ENCODE measurements at regions not wholly inside any gene's neighbourhood (a gene's known extent, or its start where the extent isn't known, plus 50 kb on each side); places are given as distances from the start of the nearest gene placed in this dataset.

- Mint-ChIP-seq H3K36me3 (ENCODE audit: low read depth) (no peaks in the 10 kb centered on the region), H3K27me3 (ENCODE audit: low read depth) (peaks cover 8% of the 10 kb centered on the region), H3K27ac (ENCODE audit: unreplicated experiment) (no peak overlapping the region), H3K4me1 (ENCODE audit: low read depth) (no peaks in the 10 kb centered on the region), H3K9me3 (ENCODE audit: low read depth) (no peaks in the 10 kb centered on the region), H3K4me3 (ENCODE audit: unreplicated experiment) (no peak overlapping the region)
- no peak for DNase-seq (ENCODE audit: low spot score)
- TF ChIP-seq CTCF (IDR thresholded peaks at IDR 0.05), result no peak
Observed at GRCh38 chr9:104286187-104286586, 192.1 kb downstream of the SMC2 start.

GRCh38 chr9:104286799-104287198 is 192.7 kb downstream of the SMC2 start:
- Mint-ChIP-seq H3K27me3 (ENCODE audit: low read depth) (peaks cover 8% of the 10 kb centered on the region), H3K4me3 (ENCODE audit: unreplicated experiment) (no peak overlapping the region), H3K9me3 (ENCODE audit: low read depth) (no peaks in the 10 kb centered on the region), H3K36me3 (ENCODE audit: low read depth) (no peaks in the 10 kb centered on the region), H3K4me1 (ENCODE audit: low read depth) (no peaks in the 10 kb centered on the region), H3K27ac (ENCODE audit: unreplicated experiment) (no peak overlapping the region)
- DNase-seq (ENCODE audit: low spot score), result no peak
- no peak for TF ChIP-seq CTCF (IDR thresholded peaks at IDR 0.05)

DNA sequence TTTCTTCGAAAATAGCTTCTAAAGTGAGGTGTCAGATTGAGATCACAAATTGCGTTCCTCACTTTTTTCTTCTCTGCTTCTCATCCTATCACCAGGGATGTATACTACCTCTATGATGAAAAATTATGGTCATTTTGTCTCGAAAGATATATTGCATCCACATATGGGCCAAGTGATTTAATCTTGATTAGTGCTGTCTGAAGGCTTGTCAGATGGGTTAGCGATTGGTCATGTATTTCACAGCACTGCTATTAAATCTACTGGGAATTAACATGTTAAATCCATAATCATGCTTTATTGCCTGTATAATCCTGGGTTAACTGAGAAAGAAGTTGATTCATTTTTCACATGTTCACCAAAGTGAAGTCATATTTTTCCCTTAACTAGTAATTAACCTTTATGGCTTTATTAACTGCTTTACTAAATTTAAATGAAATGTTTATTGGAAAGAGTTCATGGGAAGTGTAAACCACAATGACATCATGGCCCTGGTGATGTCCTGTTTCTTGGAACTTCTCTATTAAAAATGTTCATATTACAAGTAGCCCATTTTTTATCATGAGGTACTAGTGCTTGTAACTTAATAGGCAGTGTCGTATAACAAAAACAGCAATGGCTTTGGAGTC is 193.3 kb downstream of the SMC2 start:
- no peak for DNase-seq (ENCODE audit: low spot score)
- Mint-ChIP-seq H3K36me3 (ENCODE audit: low read depth) (no peaks in the 10 kb centered on the region), H3K4me1 (ENCODE audit: low read depth) (no peaks in the 10 kb centered on the region), H3K27ac (ENCODE audit: unreplicated experiment) (no peak overlapping the region), H3K27me3 (ENCODE audit: low read depth) (peaks cover 8% of the 10 kb centered on the region), H3K9me3 (ENCODE audit: low read depth) (no peaks in the 10 kb centered on the region), H3K4me3 (ENCODE audit: unreplicated experiment) (no peak overlapping the region)
- no peak for TF ChIP-seq CTCF (IDR thresholded peaks at IDR 0.05)

DNA sequence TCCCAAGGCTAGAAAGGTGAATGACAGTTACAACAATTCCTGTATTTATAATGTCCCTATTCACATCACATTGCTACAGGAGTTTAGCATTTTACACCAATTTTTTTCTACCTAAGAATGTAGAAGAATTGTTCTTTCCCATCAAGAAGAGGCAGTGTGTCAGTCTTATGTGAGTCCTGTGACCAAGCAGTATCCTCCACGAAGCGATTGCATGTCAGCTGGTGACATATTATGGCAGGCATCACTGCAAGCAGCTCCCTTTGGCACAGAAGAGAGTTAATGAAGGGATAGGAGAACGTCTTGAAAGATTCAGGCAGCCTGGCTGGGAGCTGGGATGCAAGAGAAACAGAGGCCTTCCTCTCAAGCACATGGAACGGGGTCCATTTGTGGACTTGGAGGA is 199.8 kb downstream of the SMC2 start:
- no peaks in the 10 kb centered on the region for H3K9me3 Mint-ChIP-seq (ENCODE audit: low read depth)
- H3K4me3 Mint-ChIP-seq (ENCODE audit: unreplicated experiment), result no peak overlapping the region
- no peak for TF ChIP-seq CTCF (IDR thresholded peaks at IDR 0.05)
- H3K36me3 Mint-ChIP-seq (ENCODE audit: low read depth), result no peaks in the 10 kb centered on the region
- peaks cover 8% of the 10 kb centered on the region for H3K27me3 Mint-ChIP-seq (ENCODE audit: low read depth)
- no peak for DNase-seq (ENCODE audit: low spot score)
- H3K4me1 Mint-ChIP-seq (ENCODE audit: low read depth), result peaks cover 3% of the 10 kb centered on the region
- H3K27ac Mint-ChIP-seq (ENCODE audit: unreplicated experiment), result no peak overlapping the region

DNA sequence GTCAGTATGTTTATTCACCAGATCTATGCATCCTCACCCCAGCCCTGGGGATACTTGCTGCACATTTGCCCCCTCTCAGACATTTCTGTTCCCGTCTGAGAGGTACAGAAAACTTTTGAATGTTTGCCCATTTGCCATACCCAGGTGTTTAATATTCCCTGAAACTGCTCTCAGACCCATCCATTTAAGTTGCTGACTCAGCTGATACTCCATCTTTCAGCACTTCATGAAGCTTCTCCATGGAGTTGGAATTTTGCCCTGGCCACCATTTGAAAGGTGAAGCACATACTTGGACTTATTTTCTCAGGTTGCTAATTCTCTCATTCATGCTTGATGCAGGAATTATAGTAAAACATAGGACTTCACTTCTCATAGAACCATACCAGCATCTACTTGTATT is 203.9 kb upstream of the OR13F1 start:
- Mint-ChIP-seq H3K4me3 (ENCODE audit: unreplicated experiment) (no peak overlapping the region), H3K27ac (ENCODE audit: unreplicated experiment) (no peak overlapping the region), H3K27me3 (ENCODE audit: low read depth) (peaks cover 7% of the 10 kb centered on the region), H3K4me1 (ENCODE audit: low read depth) (no peaks in the 10 kb centered on the region), H3K36me3 (ENCODE audit: low read depth) (no peaks in the 10 kb centered on the region), H3K9me3 (ENCODE audit: low read depth) (no peaks in the 10 kb centered on the region)
- DNase-seq (ENCODE audit: low spot score), result no peak
- no peak for TF ChIP-seq CTCF (IDR thresholded peaks at IDR 0.05)

Measured in chondrocyte (in vitro differentiated cells).